ENCODE measurements at regions not wholly inside any gene's neighbourhood (a gene's known extent, or its start where the extent isn't known, plus 50 kb on each side); places are given as distances from the start of the nearest gene placed in this dataset.

DNA sequence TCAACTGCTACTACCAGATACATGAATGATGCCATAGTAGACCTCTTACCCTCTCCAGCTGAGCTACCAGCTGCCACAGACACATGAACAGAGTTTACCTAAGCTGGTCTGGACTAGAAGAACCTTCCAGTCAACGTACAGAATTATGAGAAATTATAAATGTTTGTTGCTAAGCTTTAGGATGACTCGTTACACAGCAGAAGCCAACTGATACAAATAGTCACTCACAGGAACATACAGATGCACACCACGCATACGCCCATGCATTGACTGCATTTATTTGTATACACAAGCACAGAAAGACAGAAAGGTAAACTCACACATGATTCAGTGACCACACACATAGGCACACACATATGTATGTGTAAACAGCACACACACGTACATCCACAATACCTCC lies 164.6 kb downstream of the SALL1 start:
- Histone ChIP-seq H3K79me2 (ENCODE audit: low read length) (no peaks in the 10 kb centered on the region), H3K9ac (ENCODE audit: low read length) (no peak overlapping the region), H3F3A (ENCODE audit: low read length, unreplicated experiment) (no peaks in the 10 kb centered on the region), H3K36me3 (ENCODE audit: low read depth, low read length) (no peaks in the 10 kb centered on the region), H3K4me1 (ENCODE audit: insufficient read depth, low read length) (no peaks in the 10 kb centered on the region), H3K4me3 (ENCODE audit: low read length) (no peak overlapping the region), H3K27me3 (ENCODE audit: low read length) (no peaks in the 10 kb centered on the region), H3K9me3 (ENCODE audit: low read length) (no peaks in the 10 kb centered on the region), H3K27ac (ENCODE audit: low read length) (no peak overlapping the region), H3K9me2 (replicated peaks; ENCODE audit: low read length) (no peaks in the 10 kb centered on the region), H3K4me2 (ENCODE audit: low read length) (no peak overlapping the region), H4K20me1 (ENCODE audit: low read length) (no peaks in the 10 kb centered on the region), H2AFZ (ENCODE audit: low read length) (no peak overlapping the region)
- no TSS peak for BruUV-seq (replicated peaks)
- intact Hi-C loops (cut with micrococcal nuclease): no loop called here
- DNase-seq: no peak
- no peak for TF ChIP-seq EZH2 (IDR thresholded peaks at IDR 0.05; ENCODE audit: low read length, unreplicated experiment)
- TF ChIP-seq EZH2phosphoT487 (IDR thresholded peaks at IDR 0.05; ENCODE audit: borderline replicate concordance, low read length): no peak
- TF ChIP-seq, protein P1, sequence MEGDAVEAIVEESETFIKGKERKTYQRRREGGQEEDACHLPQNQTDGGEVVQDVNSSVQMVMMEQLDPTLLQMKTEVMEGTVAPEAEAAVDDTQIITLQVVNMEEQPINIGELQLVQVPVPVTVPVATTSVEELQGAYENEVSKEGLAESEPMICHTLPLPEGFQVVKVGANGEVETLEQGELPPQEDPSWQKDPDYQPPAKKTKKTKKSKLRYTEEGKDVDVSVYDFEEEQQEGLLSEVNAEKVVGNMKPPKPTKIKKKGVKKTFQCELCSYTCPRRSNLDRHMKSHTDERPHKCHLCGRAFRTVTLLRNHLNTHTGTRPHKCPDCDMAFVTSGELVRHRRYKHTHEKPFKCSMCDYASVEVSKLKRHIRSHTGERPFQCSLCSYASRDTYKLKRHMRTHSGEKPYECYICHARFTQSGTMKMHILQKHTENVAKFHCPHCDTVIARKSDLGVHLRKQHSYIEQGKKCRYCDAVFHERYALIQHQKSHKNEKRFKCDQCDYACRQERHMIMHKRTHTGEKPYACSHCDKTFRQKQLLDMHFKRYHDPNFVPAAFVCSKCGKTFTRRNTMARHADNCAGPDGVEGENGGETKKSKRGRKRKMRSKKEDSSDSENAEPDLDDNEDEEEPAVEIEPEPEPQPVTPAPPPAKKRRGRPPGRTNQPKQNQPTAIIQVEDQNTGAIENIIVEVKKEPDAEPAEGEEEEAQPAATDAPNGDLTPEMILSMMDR (conservative IDR thresholded peaks at IDR 0.05; ENCODE audit: low read depth, low read length): no peak
- ChIA-PET POLR2A (ENCODE audit: unreplicated experiment) (no interaction called here), CTCF (no interaction called here)
- ATAC-seq: no peak

DNA sequence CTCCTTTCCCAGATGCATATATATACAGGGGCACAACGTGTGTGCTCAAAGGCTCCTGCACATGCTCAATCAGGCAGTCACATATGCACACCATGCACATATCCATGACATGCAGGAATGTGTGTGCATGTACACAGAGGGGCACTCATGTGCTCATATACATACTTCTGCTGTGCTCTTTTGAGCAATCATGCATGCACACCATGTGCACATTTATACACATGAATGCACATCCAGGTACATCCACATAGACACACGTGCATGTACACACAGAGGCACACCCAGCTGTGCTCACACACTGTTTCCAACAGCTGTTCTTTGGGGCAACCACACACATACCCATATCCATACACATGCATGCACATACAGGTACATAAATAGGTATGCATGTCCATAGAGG lies 165.3 kb downstream of the SALL1 start:
- H3K27ac ChIP-seq (ENCODE audit: low read length): no peak overlapping the region
- H3F3A ChIP-seq (ENCODE audit: low read length, unreplicated experiment): no peaks in the 10 kb centered on the region
- H3K79me2 ChIP-seq (ENCODE audit: low read length): no peaks in the 10 kb centered on the region
- H2AFZ ChIP-seq (ENCODE audit: low read length): no peak overlapping the region
- H3K9me3 ChIP-seq (ENCODE audit: low read length): no peaks in the 10 kb centered on the region
- DNase-seq (no peak), ATAC-seq (no peak)
- no peak overlapping the region for H3K4me2 ChIP-seq (ENCODE audit: low read length)
- no peaks in the 10 kb centered on the region for H3K27me3 ChIP-seq (ENCODE audit: low read length)
- POLR2A ChIA-PET (ENCODE audit: unreplicated experiment): no interaction called here
- TF ChIP-seq, protein P1 (conservative IDR thresholded peaks at IDR 0.05; ENCODE audit: low read depth, low read length): no peak
- TF ChIP-seq EZH2 (IDR thresholded peaks at IDR 0.05; ENCODE audit: low read length, unreplicated experiment) (no peak), EZH2phosphoT487 (IDR thresholded peaks at IDR 0.05; ENCODE audit: borderline replicate concordance, low read length) (no peak)
- H4K20me1 ChIP-seq (ENCODE audit: low read length): no peaks in the 10 kb centered on the region
- intact Hi-C loops (cut with micrococcal nuclease): no loop called here
- no peaks in the 10 kb centered on the region for H3K9me2 ChIP-seq (replicated peaks; ENCODE audit: low read length)
- BruUV-seq (replicated peaks): no TSS peak
- CTCF ChIA-PET: no interaction called here
- H3K4me3 ChIP-seq (ENCODE audit: low read length): no peak overlapping the region
- no peak overlapping the region for H3K9ac ChIP-seq (ENCODE audit: low read length)
- H3K36me3 ChIP-seq (ENCODE audit: low read depth, low read length): no peaks in the 10 kb centered on the region
- H3K4me1 ChIP-seq (ENCODE audit: insufficient read depth, low read length): no peaks in the 10 kb centered on the region

DNA sequence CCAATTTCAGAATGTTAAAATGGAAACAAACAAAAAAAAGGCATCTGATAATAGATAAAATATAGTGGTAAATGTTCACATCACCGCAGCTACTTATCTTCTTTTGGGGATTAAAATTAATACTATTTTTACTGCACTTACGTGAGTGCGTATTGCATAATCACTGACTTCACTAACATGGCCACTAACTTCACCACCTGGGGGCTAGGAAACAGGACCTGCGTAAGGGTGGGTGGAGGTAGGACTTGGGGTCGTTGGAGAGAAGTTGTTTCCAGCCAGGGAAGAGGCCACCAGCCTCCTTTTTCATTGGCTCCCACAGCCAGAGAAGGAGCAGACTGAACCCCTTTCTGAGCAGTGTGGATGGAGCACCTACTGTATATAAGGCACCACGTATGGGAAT lies 166.4 kb downstream of the SALL1 start:
- POLR2A ChIA-PET (ENCODE audit: unreplicated experiment): no interaction called here
- TF ChIP-seq, protein P1 (conservative IDR thresholded peaks at IDR 0.05; ENCODE audit: low read depth, low read length): no peak
- H3K4me1 ChIP-seq (ENCODE audit: insufficient read depth, low read length): no peaks in the 10 kb centered on the region
- H3K9ac ChIP-seq (ENCODE audit: low read length): no peak overlapping the region
- H3F3A ChIP-seq (ENCODE audit: low read length, unreplicated experiment): no peaks in the 10 kb centered on the region
- ATAC-seq (no peak), DNase-seq (no peak)
- H3K79me2 ChIP-seq (ENCODE audit: low read length): no peaks in the 10 kb centered on the region
- no peak overlapping the region for H3K4me3 ChIP-seq (ENCODE audit: low read length)
- H2AFZ ChIP-seq (ENCODE audit: low read length): no peak overlapping the region
- no peak overlapping the region for H3K4me2 ChIP-seq (ENCODE audit: low read length)
- no peak overlapping the region for H3K27ac ChIP-seq (ENCODE audit: low read length)
- no peaks in the 10 kb centered on the region for H3K9me2 ChIP-seq (replicated peaks; ENCODE audit: low read length)
- no peaks in the 10 kb centered on the region for H3K9me3 ChIP-seq (ENCODE audit: low read length)
- CTCF ChIA-PET: no interaction called here
- H3K27me3 ChIP-seq (ENCODE audit: low read length): no peaks in the 10 kb centered on the region
- intact Hi-C loops (cut with micrococcal nuclease): no loop called here
- no TSS peak for BruUV-seq (replicated peaks)
- no peaks in the 10 kb centered on the region for H3K36me3 ChIP-seq (ENCODE audit: low read depth, low read length)
- H4K20me1 ChIP-seq (ENCODE audit: low read length): no peaks in the 10 kb centered on the region

All from PC-3 (cell line).